HG02884 (cell line): ENCODE measurements at regions not wholly inside any gene's neighbourhood (a gene's known extent, or its start where the extent isn't known, plus 50 kb on each side); places are given as distances from the start of the nearest gene placed in this dataset.
"Not testable (repeated sequence)": the region's sequence is repeated elsewhere in the genome, so short reads cannot be mapped to it uniquely, and the experiment has no call there.

Experiments
- ATAC-seq: cut with Tn5 transposase; IDR thresholded peaks from one replicate; pipeline ENCODE4 v1.9.1; 2021; ENCODE audit warnings: mild to moderate bottlenecking, moderate library complexity; ENCODE audit not compliant: unreplicated experiment

GRCh38 chr9:16267281-16268066, 603.0 kb downstream of the BNC2 start:
- ATAC-seq = no peak

- no peak for ATAC-seq
These were observed 602.2 kb downstream of the BNC2 start for GRCh38 chr9:16268067-16268881.

- ATAC-seq = no peak
These were observed 598.5 kb downstream of the BNC2 start for GRCh38 chr9:16271967-16272366.

- no peak for ATAC-seq
These were observed 597.7 kb downstream of the BNC2 start for GRCh38 chr9:16272776-16273175.

- ATAC-seq = no peak
These were observed 594.5 kb downstream of the BNC2 start for GRCh38 chr9:16275795-16276624.

- no peak for ATAC-seq
These were observed 593.6 kb downstream of the BNC2 start for GRCh38 chr9:16276866-16277265.

- ATAC-seq = no peak
These were observed 593.0 kb downstream of the BNC2 start for GRCh38 chr9:16277471-16277960.

- no peak for ATAC-seq
These were observed 592.0 kb downstream of the BNC2 start for GRCh38 chr9:16278326-16278999.

- no peak for ATAC-seq
These were observed 588.8 kb downstream of the BNC2 start for GRCh38 chr9:16281707-16282106.

GRCh38 chr9:16282216-16282615, 588.3 kb downstream of the BNC2 start:
- ATAC-seq = no peak

- ATAC-seq = no peak
These were observed 587.8 kb downstream of the BNC2 start for GRCh38 chr9:16282718-16283117.

GRCh38 chr9:16286160-16286559, 584.3 kb downstream of the BNC2 start:
- no peak for ATAC-seq

GRCh38 chr9:16289639-16290038, 580.8 kb downstream of the BNC2 start:
- ATAC-seq = no peak

- ATAC-seq = no peak
These were observed 580.3 kb downstream of the BNC2 start for GRCh38 chr9:16290169-16290568.

- no peak for ATAC-seq
These were observed 578.5 kb downstream of the BNC2 start for GRCh38 chr9:16291921-16292320.

GRCh38 chr9:16293610-16294009, 576.9 kb downstream of the BNC2 start:
- no peak for ATAC-seq

- ATAC-seq = no peak
These were observed 576.2 kb downstream of the BNC2 start for GRCh38 chr9:16294133-16294770.

GRCh38 chr9:16294940-16295339, 575.5 kb downstream of the BNC2 start:
- ATAC-seq = not testable (repeated sequence)

GRCh38 chr9:16299368-16299767, 571.1 kb downstream of the BNC2 start:
- ATAC-seq = not testable (repeated sequence)

GRCh38 chr9:16303506-16303905, 567.0 kb downstream of the BNC2 start:
- no peak for ATAC-seq
